ENCODE measurements at regions not wholly inside any gene's neighbourhood (a gene's known extent, or its start where the extent isn't known, plus 50 kb on each side); places are given as distances from the start of the nearest gene placed in this dataset.
A peak's percentile ranks its signal among the peaks of the same experiment; 100 is the strongest.

GRCh38 chr7:10122551-10123100 lies 851.0 kb upstream of the PHF14 start:
- no peaks in the 10 kb centered on the region for H3K36me3 ChIP-seq
- intact Hi-C loops (cut with DNase I): no loop called here
- no peak overlapping the region for H3K4me3 ChIP-seq
- peak overlapping the region; percentile 1 for H3K27ac ChIP-seq
- ATAC-seq: no peak
- no peaks in the 10 kb centered on the region for H3K9me3 ChIP-seq
- no peaks in the 10 kb centered on the region for H3K4me1 ChIP-seq
- DNase-seq: no peak
- no peaks in the 10 kb centered on the region for H3K27me3 ChIP-seq (ENCODE audit: low read depth)
- TF ChIP-seq, protein P1, sequence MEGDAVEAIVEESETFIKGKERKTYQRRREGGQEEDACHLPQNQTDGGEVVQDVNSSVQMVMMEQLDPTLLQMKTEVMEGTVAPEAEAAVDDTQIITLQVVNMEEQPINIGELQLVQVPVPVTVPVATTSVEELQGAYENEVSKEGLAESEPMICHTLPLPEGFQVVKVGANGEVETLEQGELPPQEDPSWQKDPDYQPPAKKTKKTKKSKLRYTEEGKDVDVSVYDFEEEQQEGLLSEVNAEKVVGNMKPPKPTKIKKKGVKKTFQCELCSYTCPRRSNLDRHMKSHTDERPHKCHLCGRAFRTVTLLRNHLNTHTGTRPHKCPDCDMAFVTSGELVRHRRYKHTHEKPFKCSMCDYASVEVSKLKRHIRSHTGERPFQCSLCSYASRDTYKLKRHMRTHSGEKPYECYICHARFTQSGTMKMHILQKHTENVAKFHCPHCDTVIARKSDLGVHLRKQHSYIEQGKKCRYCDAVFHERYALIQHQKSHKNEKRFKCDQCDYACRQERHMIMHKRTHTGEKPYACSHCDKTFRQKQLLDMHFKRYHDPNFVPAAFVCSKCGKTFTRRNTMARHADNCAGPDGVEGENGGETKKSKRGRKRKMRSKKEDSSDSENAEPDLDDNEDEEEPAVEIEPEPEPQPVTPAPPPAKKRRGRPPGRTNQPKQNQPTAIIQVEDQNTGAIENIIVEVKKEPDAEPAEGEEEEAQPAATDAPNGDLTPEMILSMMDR (IDR thresholded peaks at IDR 0.05): no peak

DNA sequence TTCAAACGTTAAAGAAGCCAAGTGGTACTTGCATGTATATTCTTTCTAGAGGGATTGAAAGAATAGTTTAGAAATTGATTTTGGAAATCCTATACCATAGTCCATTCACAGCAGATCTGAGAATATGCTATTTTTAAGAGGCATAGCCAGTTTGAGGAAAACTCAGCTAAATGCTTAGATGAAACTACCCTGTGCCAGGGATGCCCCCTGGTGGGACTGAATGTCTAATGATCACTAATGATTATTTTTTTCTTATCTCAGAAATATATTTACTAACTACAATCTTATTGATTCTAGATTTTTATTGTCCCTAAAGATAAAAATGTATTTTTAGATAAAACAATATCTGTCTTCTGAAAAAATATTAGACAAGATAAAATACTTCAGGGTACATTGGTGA lies 844.9 kb upstream of the PHF14 start:
- no peaks in the 10 kb centered on the region for H3K4me1 ChIP-seq
- intact Hi-C loops (cut with DNase I): no loop called here
- DNase-seq: no peak

GRCh38 chr7:10138087-10138854 lies 835.4 kb upstream of the PHF14 start:
- intact Hi-C loops (cut with DNase I): no loop called here
- no peak overlapping the region for H3K4me3 ChIP-seq
- no peaks in the 10 kb centered on the region for H3K27me3 ChIP-seq (ENCODE audit: low read depth)
- no peaks in the 10 kb centered on the region for H3K4me1 ChIP-seq
- DNase-seq: no peak
- H3K9me3 ChIP-seq: no peaks in the 10 kb centered on the region
- H3K27ac ChIP-seq: no peak overlapping the region
- TF ChIP-seq, protein P1 (IDR thresholded peaks at IDR 0.05): no peak
- no peak for ATAC-seq
- no peaks in the 10 kb centered on the region for H3K36me3 ChIP-seq

More for the DNA sequence above, 844.9 kb upstream of the PHF14 start:
- no peaks in the 10 kb centered on the region for H3K36me3 ChIP-seq
- no peak overlapping the region for H3K27ac ChIP-seq
- H3K9me3 ChIP-seq: no peaks in the 10 kb centered on the region
- ATAC-seq: no peak
- H3K27me3 ChIP-seq (ENCODE audit: low read depth): no peaks in the 10 kb centered on the region
- H3K4me3 ChIP-seq: no peak overlapping the region
- TF ChIP-seq, protein P1 (IDR thresholded peaks at IDR 0.05): peak; percentile 22

DNA sequence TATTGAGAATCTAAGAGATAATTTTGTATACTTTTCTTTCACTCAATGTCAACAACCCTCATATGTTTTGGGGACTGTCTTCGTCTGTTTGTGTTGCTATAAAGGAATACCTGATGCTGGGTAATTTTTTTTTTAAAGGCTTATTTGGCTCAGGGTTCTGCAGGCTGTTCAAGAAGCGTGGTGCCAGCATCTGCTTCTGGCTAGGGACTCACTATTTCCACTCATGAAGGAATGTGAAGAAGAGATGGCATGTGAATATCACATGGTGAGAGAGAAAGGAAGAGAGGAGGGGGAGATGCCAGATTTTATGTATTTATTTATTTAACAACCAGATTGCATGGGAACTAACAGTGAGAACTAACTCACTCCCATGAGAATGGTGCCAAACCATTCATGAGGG lies 827.4 kb upstream of the PHF14 start:
- Histone ChIP-seq H3K36me3 (no peaks in the 10 kb centered on the region), H3K9me3 (no peaks in the 10 kb centered on the region), H3K4me3 (no peak overlapping the region), H3K4me1 (no peaks in the 10 kb centered on the region), H3K27me3 (ENCODE audit: low read depth) (no peaks in the 10 kb centered on the region), H3K27ac (no peak overlapping the region)
- ATAC-seq (no peak), DNase-seq (no peak)
- intact Hi-C loops (cut with DNase I): no loop called here
- TF ChIP-seq, protein P1 (IDR thresholded peaks at IDR 0.05): no peak

GRCh38 chr7:10156972-10157371 lies 816.7 kb upstream of the PHF14 start:
- TF ChIP-seq, protein P1 (IDR thresholded peaks at IDR 0.05): no peak
- Histone ChIP-seq H3K27ac (peak overlapping the region; percentile 48), H3K36me3 (no peaks in the 10 kb centered on the region), H3K4me1 (no peaks in the 10 kb centered on the region), H3K27me3 (ENCODE audit: low read depth) (no peaks in the 10 kb centered on the region), H3K4me3 (peak overlapping the region; percentile 26), H3K9me3 (no peaks in the 10 kb centered on the region)
- intact Hi-C loops (cut with DNase I): no loop called here
- DNase-seq: no peak
- no peak for ATAC-seq

Measured in lower lobe of right lung (tissue), 2 donors.